Suprapubic skin (tissue), 3 donors: ENCODE measurements at regions not wholly inside any gene's neighbourhood (a gene's known extent, or its start where the extent isn't known, plus 50 kb on each side); places are given as distances from the start of the nearest gene placed in this dataset.

Experiments
- CTCF ChIP-seq, 2 donors: fragments of 200-600 bp in 1 of 2; fragments of 450-650 bp in 1 of 2; sonication (generic) in 1 of 2; IDR thresholded peaks; one replicate each; pipeline ENCODE4 v1.5.1; 2016 to 2019; ENCODE audit warnings: antibody characterized with exemption in 2 of 2, mild to moderate bottlenecking in 1 of 2, moderate library complexity in 1 of 2
- POLR2A ChIP-seq, 2 donors: fragments of 450-650 bp; IDR thresholded peaks; one replicate each; pipeline ENCODE4 v1.6.1; 2017; ENCODE audit warnings: antibody characterized with exemption in 2 of 2, mild to moderate bottlenecking in 2 of 2, moderate library complexity in 2 of 2

GRCh38 chr13:71998223-71998622 lies 131.2 kb upstream of the DACH1 start:
- TF ChIP-seq CTCF (IDR thresholded peaks at IDR 0.05): no peak
- no peak for TF ChIP-seq POLR2A (IDR thresholded peaks at IDR 0.05)
